ENCODE measurements at regions not wholly inside any gene's neighbourhood (a gene's known extent, or its start where the extent isn't known, plus 50 kb on each side); places are given as distances from the start of the nearest gene placed in this dataset. TPM values are rescaled to one million over a fixed set of nuclear protein-coding genes. Genes with fewer than 3 reads are reported as not detected.

- DNase-seq: no peak
Measured at GRCh38 chr18:8536922-8537321, 72.3 kb upstream of the RAB12 start.

GRCh38 chr18:8537400-8537799 is 71.8 kb upstream of the RAB12 start:
- no peak for DNase-seq

DNA sequence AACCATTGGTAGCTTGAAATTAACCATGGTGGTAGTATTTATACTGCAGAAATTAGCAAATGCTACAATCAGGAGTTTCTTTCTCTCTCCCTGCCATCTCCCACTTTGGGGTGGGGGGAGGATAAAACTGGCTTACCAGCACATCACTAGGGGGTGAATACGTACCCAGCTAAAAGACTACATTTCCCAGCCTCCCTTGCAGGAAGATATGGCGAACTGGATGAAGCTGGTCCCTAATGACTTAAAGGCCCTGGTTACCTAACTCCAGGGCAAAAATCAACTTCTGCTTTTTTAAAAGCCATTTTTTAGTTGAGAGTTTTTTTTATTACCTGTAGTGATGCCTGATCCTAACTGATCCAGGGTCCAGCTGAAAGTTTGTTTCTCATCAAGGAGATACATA is 70.3 kb upstream of the RAB12 start:
- DNase-seq: no peak

DNA sequence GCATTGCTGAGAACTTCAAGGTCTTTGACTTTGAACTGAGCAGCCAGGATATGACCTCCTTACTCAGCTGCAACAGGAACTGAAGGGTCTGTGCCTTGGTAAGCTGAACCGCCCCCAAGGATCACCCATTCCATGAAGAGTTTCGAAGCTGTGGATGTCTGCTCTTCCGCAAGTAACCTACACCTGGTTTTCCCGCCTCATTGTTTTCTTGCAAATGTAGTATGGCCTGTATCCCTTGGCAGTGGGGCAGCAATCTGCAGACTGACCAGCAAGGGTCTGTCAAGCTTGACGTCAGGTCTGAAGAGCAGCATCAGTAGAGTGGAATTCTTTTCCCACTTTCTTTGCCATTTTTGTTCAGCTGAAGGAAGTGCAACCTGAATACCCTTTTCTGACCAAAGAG is 62.6 kb upstream of the RAB12 start:
- DNase-seq: no peak

- no peak for DNase-seq
Measured at GRCh38 chr18:8548186-8548585, 61.1 kb upstream of the RAB12 start.

DNA sequence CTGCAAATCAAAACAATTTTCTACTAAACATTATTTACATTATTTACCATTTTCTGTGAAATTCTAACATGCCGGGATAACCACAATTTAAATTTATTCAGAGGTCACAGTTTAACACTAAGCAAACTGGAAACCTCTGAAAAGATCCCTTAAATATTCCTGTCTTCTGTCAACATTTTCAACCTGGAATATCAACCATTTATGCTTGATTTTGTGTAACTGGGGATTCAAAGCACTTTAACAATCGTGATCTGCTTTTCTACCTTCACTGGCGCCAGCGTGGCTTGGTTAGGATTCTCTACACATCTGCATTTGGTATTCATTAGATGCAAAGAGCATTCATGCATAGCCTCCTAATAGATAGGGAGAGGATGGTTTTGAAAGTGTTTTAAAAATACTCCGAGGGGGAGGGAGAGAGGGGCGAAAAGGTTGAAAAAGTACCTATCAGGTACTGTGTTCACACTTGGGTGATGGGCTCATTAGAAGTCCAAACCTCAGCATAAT is 59.9 kb upstream of the RAB12 start:
- no peak for DNase-seq

DNA sequence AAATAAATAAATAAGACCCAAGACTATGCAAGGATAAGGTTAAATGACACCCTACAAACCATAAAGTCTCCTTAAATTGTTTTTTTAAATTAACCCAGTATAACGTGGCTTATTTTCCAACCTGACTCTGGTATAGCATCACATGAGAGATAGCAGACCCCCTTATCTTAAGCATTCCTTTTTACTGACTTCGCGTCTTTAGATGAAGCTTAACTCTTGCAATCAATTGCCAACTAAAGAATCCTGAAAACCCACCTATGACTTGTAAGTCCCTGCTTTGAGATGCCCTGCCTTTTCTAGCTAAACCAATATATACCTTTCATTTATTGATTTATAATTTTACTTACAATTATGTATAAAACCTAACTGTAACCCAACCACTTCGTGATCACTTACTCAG is 57.1 kb upstream of the RAB12 start:
- DNase-seq: no peak

DNA sequence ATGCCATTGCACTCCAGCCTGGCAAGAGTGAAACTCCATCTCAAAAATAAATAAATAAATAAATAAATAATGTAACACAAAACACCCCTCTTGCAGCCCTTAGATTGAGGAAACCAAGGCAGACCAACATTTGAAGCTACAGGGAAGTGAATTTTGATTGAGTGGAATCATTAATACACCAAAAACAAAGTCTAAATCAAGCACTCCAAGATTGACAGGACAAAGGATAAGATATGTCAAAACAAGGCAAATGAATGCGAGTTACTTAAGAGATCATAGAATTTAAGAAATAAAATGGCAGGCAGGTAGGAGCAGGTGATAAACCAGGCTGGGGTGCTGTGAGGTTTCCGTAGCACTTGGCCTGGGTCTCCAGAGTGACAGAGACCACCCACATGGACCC is 54.9 kb upstream of the RAB12 start:
- no peak for DNase-seq

DNA sequence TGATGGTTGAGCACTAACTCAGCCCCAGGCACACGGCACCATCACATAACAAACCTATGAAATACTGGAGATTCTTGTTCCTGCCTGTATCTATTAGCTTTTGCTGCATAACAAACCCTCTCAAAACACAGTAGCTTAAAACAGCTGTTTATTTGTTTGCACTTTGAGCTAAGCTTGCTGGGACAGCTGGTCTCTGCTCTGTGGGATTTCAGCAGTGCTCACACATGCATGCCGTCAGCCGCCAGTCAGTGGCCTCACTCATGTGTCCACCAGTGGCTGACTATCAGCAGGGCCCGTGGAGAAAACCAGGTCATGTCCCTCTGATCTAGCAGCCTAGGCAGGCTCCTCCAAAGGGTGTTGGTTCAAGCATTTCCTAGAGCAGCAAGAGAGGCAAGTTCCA is 52.8 kb upstream of the RAB12 start:
- no peak for DNase-seq

Small RNA genes lying in the stretch of these regions (small RNA-seq; reads per million reads assigned to genes)
- not detected for gene RN7SL50P (ENCODE audit: low replicate concordance)

All from skin of body (tissue), 2 donors.